Upper lobe of left lung (tissue), 6 donors: ENCODE measurements at regions not wholly inside any gene's neighbourhood (a gene's known extent, or its start where the extent isn't known, plus 50 kb on each side); places are given as distances from the start of the nearest gene placed in this dataset.

Source experiments
- ATAC-seq, 2 donors: fragments of 200-7000 bp; cut with Tn5 transposase; one replicate each; pipeline ENCODE4 v1.9.1; 2022; ENCODE audit warnings: mild to moderate bottlenecking in 2 of 2, moderate library complexity in 2 of 2; ENCODE audit not compliant: low FRiP score in 2 of 2
- DNase-seq, 2 donors: peaks; one replicate each; pipeline ENCODE4 v3.0.0-alpha.2; 2019 to 2020
- H3K27ac ChIP-seq, 4 donors: fragments of 200-600 bp; sonication (generic); one replicate each; pipeline ENCODE4 v1.5.1; 2016 to 2019
- H3K27me3 ChIP-seq, 4 donors: fragments of 200-600 bp; sonication (generic); one replicate each; pipeline ENCODE4 v1.5.1; 2017 to 2019
- H3K36me3 ChIP-seq, 4 donors: fragments of 200-600 bp; sonication (generic); one replicate each; pipeline ENCODE4 v1.5.1; 2016 to 2019
- H3K4me1 ChIP-seq, 4 donors: fragments of 200-600 bp; sonication (generic); one replicate each; pipeline ENCODE4 v1.5.1; 2018 to 2019
- H3K4me3 ChIP-seq, 4 donors: fragments of 200-600 bp; sonication (generic); one replicate each; pipeline ENCODE4 v1.5.1; 2017 to 2019; ENCODE audit warnings: mild to moderate bottlenecking in 2 of 4, moderate library complexity in 1 of 4
- H3K9me3 ChIP-seq, 4 donors: fragments of 200-600 bp; sonication (generic); one replicate each; pipeline ENCODE4 v1.5.1; 2018 to 2019
- CTCF ChIP-seq, 6 experiments: fragments of 450-650 bp in 4 of 6; fragments of 200-600 bp in 2 of 6; sonication (generic) in 2 of 6; IDR thresholded peaks; one replicate each; pipeline ENCODE4 v1.5.1; 2016 to 2019; ENCODE audit warnings: antibody characterized with exemption in 6 of 6
- EP300 ChIP-seq, 4 donors: sonication (generic); formaldehyde crosslinking; IDR thresholded peaks; one replicate each; pipeline ENCODE4 v1.5.1; 2017; ENCODE audit warnings: antibody characterized with exemption in 4 of 4, control low read depth in 2 of 4
- POLR2A ChIP-seq, 4 donors: fragments of 450-650 bp; IDR thresholded peaks; one replicate each; pipeline ENCODE4 v1.5.1; 2016 to 2017; ENCODE audit warnings: antibody characterized with exemption in 4 of 4, mild to moderate bottlenecking in 2 of 4
- POLR2AphosphoS5 ChIP-seq, 2 donors: sonication (generic); formaldehyde crosslinking; IDR thresholded peaks; one replicate each; pipeline ENCODE4 v1.5.1; 2017; ENCODE audit warnings: antibody characterized with exemption in 2 of 2
- WGBS, 2 donors: methylation state at CpG; one replicate each; pipeline ENCODE4 v1.1.5; 2017 to 2018; 5-methylcytosine and 5-hydroxymethylcytosine counted together
- donor health status: DM: no; HTN: no; CAD: no; lungs with moderate emphysema.
- donor health status: DM: no; HTN: yes; CAD: no; lungs with severe emphysema.

- 92% methylated on average over 7 of the region's 7 CpGs for WGBS, 2 donors
- ATAC-seq (no peak), DNase-seq (no peak)
- Histone ChIP-seq H3K27ac (no peak overlapping the region), H3K9me3 (no peaks in the 10 kb centered on the region), H3K27me3 (no peaks in the 10 kb centered on the region), H3K36me3 (no peaks in the 10 kb centered on the region), H3K4me1 (no peaks in the 10 kb centered on the region), H3K4me3 (no peak overlapping the region)
- TF ChIP-seq EP300 (IDR thresholded peaks at IDR 0.05), result no peak
- no peak for TF ChIP-seq POLR2AphosphoS5 (IDR thresholded peaks at IDR 0.05)
- TF ChIP-seq POLR2A (IDR thresholded peaks at IDR 0.05), result no peak
Observed at GRCh38 chr6:23266536-23266935, 697.2 kb downstream of the HDGFL1 start.

- Histone ChIP-seq H3K9me3 (no peaks in the 10 kb centered on the region), H3K36me3 (no peaks in the 10 kb centered on the region), H3K4me1 (no peaks in the 10 kb centered on the region), H3K4me3 (no peak overlapping the region), H3K27me3 (no peaks in the 10 kb centered on the region), H3K27ac (no peak overlapping the region)
- DNase-seq (no peak), ATAC-seq (no peak)
- 91 to 100% methylated on average over 2 of the region's 2 CpGs for WGBS, 2 donors
- TF ChIP-seq POLR2A (IDR thresholded peaks at IDR 0.05) (no peak), POLR2AphosphoS5 (IDR thresholded peaks at IDR 0.05) (no peak), EP300 (IDR thresholded peaks at IDR 0.05) (no peak), CTCF (IDR thresholded peaks at IDR 0.05) (no peak)
Observed at GRCh38 chr6:23267651-23268050, 698.3 kb downstream of the HDGFL1 start.

GRCh38 chr6:23268348-23268747, 699.0 kb downstream of the HDGFL1 start:
- no peak for TF ChIP-seq CTCF (IDR thresholded peaks at IDR 0.05)
- no peak for TF ChIP-seq POLR2A (IDR thresholded peaks at IDR 0.05)
- no peak for TF ChIP-seq EP300 (IDR thresholded peaks at IDR 0.05)
- no peak for TF ChIP-seq POLR2AphosphoS5 (IDR thresholded peaks at IDR 0.05)
- no peaks in the 10 kb centered on the region for H3K36me3 ChIP-seq
- no peak overlapping the region for H3K4me3 ChIP-seq
- no peaks in the 10 kb centered on the region for H3K9me3 ChIP-seq
- DNase-seq (no peak), ATAC-seq (no peak)
- 79 to 83% methylated on average over 4 of the region's 4 CpGs for WGBS, 2 donors
- no peaks in the 10 kb centered on the region for H3K4me1 ChIP-seq
- no peak overlapping the region for H3K27ac ChIP-seq
- no peaks in the 10 kb centered on the region for H3K27me3 ChIP-seq

GRCh38 chr6:23269436-23269835, 700.1 kb downstream of the HDGFL1 start:
- H3K27ac ChIP-seq, result no peak overlapping the region
- WGBS, 2 donors, result 52 to 68% methylated on average over 3 of the region's 3 CpGs
- H3K4me3 ChIP-seq, result no peak overlapping the region
- TF ChIP-seq CTCF (IDR thresholded peaks at IDR 0.05) (no peak), POLR2A (IDR thresholded peaks at IDR 0.05) (no peak), POLR2AphosphoS5 (IDR thresholded peaks at IDR 0.05) (no peak), EP300 (IDR thresholded peaks at IDR 0.05) (no peak)
- no peaks in the 10 kb centered on the region for H3K9me3 ChIP-seq
- H3K4me1 ChIP-seq, result no peaks in the 10 kb centered on the region
- DNase-seq (no peak), ATAC-seq (no peak)
- H3K36me3 ChIP-seq, result no peaks in the 10 kb centered on the region
- H3K27me3 ChIP-seq, result no peaks in the 10 kb centered on the region

- H3K9me3 ChIP-seq, result no peaks in the 10 kb centered on the region
- H3K27me3 ChIP-seq, result no peaks in the 10 kb centered on the region
- H3K4me1 ChIP-seq, result no peaks in the 10 kb centered on the region
- no peak overlapping the region for H3K27ac ChIP-seq
- no peak for ATAC-seq
- DNase-seq, result no peak
- no peak overlapping the region for H3K4me3 ChIP-seq
- TF ChIP-seq CTCF (IDR thresholded peaks at IDR 0.05) (no peak), EP300 (IDR thresholded peaks at IDR 0.05) (no peak), POLR2AphosphoS5 (IDR thresholded peaks at IDR 0.05) (no peak), POLR2A (IDR thresholded peaks at IDR 0.05) (no peak)
- H3K36me3 ChIP-seq, result no peaks in the 10 kb centered on the region
Observed at GRCh38 chr6:23272536-23272935, 703.2 kb downstream of the HDGFL1 start.
